HepG2 (cell line): ENCODE measurements at regions not wholly inside any gene's neighbourhood (a gene's known extent, or its start where the extent isn't known, plus 50 kb on each side); places are given as distances from the start of the nearest gene placed in this dataset.
"Not testable (repeated sequence)": the region's sequence is repeated elsewhere in the genome, so short reads cannot be mapped to it uniquely, and the experiment has no call there.

Experiments
- ATAC-seq: fragments of 200-7000 bp; cut with Tn5 transposase; 3 replicates; pipeline ENCODE4 v1.9.1; 2020; ENCODE audit warnings: mild to moderate bottlenecking, moderate library complexity
- BruUV-seq: library from RNA; stranded (reverse); fragments of 400-500 nt; replicated peaks from 2 replicates; lab custom pipeline; 2021; lab: Mats Ljungman, UMichigan
- CTCF ChIA-PET: fragments of 300-600 bp; formaldehyde crosslinking; extraction: SDS; loops from one replicate; lab custom pipeline; 2021; ENCODE audit warnings: low total read pairs, inconsistent platforms, low intra/inter-chr PET ratio; lab: Yijun Ruan, JAX
- POLR2A ChIA-PET: fragments of 350-600 bp; sonication (Branson Sonifier 250); formaldehyde crosslinking; loops from one replicate; lab custom pipeline; 2020; ENCODE audit warnings: antibody characterized with exemption, inconsistent platforms; lab: Yijun Ruan, JAX
- DNase-seq: peaks from one replicate; pipeline ENCODE4 v3.0.0-alpha.2; 2015; ENCODE audit warnings: low spot score
- FAIRE-seq: peaks from 3 replicates; lab custom pipeline; 2011; peaks lifted over from hg19 to GRCh38; lab: Jason Lieb, UNC
- H2AFZ ChIP-seq: one replicate; pipeline ENCODE4 v1.6.1; 2011; ENCODE audit warnings: low read length, inconsistent platforms
- H3K27ac ChIP-seq: fragments of 300-600 bp; 3 replicates; pipeline ENCODE4 v1.8.0; 2011; ENCODE audit warnings: mixed run types, mild to moderate bottlenecking, mixed read lengths, low read length, inconsistent platforms; ENCODE audit not compliant: insufficient read depth; ENCODE audit errors: extremely low read length
- H3K27me3 ChIP-seq, 2 experiments: fragments of 200-600 bp in 1 of 2; 2 replicates in 1 of 2; 3 replicates in 1 of 2; pipeline versions ENCODE4 v1.6.0 to v1.8.0; 2011; ENCODE audit warnings: low read length in 2 of 2, mild to moderate bottlenecking in 2 of 2, moderate library complexity in 2 of 2, inconsistent platforms in 1 of 2; ENCODE audit not compliant: insufficient read depth in 2 of 2, control insufficient read depth in 1 of 2
- H3K36me3 ChIP-seq, 2 experiments: fragments of 200-600 bp in 1 of 2; replicated peaks in 1 of 2; 2 replicates in 1 of 2; 3 replicates in 1 of 2; pipeline versions ENCODE4 v1.5.1 to v1.8.0; 2011; ENCODE audit warnings: low read length in 2 of 2, inconsistent platforms in 1 of 2; ENCODE audit not compliant: insufficient read depth in 2 of 2, control insufficient read depth in 1 of 2
- H3K4me1 ChIP-seq: 2 replicates; pipeline ENCODE4 v1.5.1; 2012; ENCODE audit warnings: low read length, inconsistent platforms; ENCODE audit not compliant: insufficient read depth
- H3K4me2 ChIP-seq: 2 replicates; pipeline ENCODE4 v1.6.0; 2011; ENCODE audit warnings: low read depth, low read length, inconsistent platforms
- H3K4me3 ChIP-seq, 3 experiments: fragments of 200-600 bp in 1 of 3; sonication (generic), shearing (Covaris generic) in 1 of 3; replicated peaks in 1 of 3; 2 replicates each; pipeline ENCODE4 v1.5.1; 2011 to 2016; ENCODE audit warnings: low read length in 3 of 3, inconsistent platforms in 2 of 3, low read depth in 2 of 3, mild to moderate bottlenecking in 2 of 3, control low read depth in 1 of 3, mixed read lengths in 1 of 3; ENCODE audit not compliant: insufficient read depth in 1 of 3
- H3K79me2 ChIP-seq: one replicate; pipeline ENCODE4 v1.6.1; 2011; ENCODE audit warnings: low read length, inconsistent platforms; ENCODE audit not compliant: insufficient read depth
- H3K9ac ChIP-seq: 2 replicates; pipeline ENCODE4 v1.6.0; 2011; ENCODE audit warnings: mild to moderate bottlenecking, low read depth, low read length, inconsistent platforms; ENCODE audit not compliant: insufficient read depth
- H3K9me3 ChIP-seq: 2 replicates; pipeline ENCODE4 v1.5.1; 2012; ENCODE audit warnings: mild to moderate bottlenecking, low read length
- H4K20me1 ChIP-seq: 2 replicates; pipeline ENCODE4 v1.6.0; 2011; ENCODE audit warnings: inconsistent platforms, mild to moderate bottlenecking, low read length, moderate library complexity; ENCODE audit not compliant: insufficient read depth
- ARNTL ChIP-seq: sonication (generic); formaldehyde crosslinking; IDR thresholded peaks from 2 replicates; pipeline ENCODE4 v1.4.0; 2020; ENCODE audit warnings: mild to moderate bottlenecking, missing genetic modification reagents
- RNF2 ChIP-seq: fragments of 450-650 bp; conservative IDR thresholded peaks from 2 replicates; pipeline ENCODE4 v1.6.1; 2016; ENCODE audit warnings: low read depth
- ZNF326 ChIP-seq: sonication (generic); formaldehyde crosslinking; IDR thresholded peaks from 2 replicates; pipeline ENCODE4 v1.4.0; 2020; ENCODE audit warnings: missing genetic modification reagents, borderline replicate concordance
- WGBS: methylation state at CpG from one replicate; pipeline ENCODE4 v1.1.6; 2017; ENCODE audit warnings: low lambda C conversion rate; 5-methylcytosine and 5-hydroxymethylcytosine counted together
- in situ Hi-C: cut with HindIII; loops from 2 replicates; pipeline ENCODE4 v1.10.0; 2017; ENCODE audit warnings: low pct_unique_long_range_greater_than_20kb; ENCODE audit not compliant: extremely low pct_ligation_motif_present
- intact Hi-C: fragments of 100-400 bp; cut with micrococcal nuclease; formaldehyde crosslinking; loops from one replicate; pipeline ENCODE4 v1.10.0; 2022; ENCODE audit not compliant: unreplicated experiment
- TF ChIP-seq, protein P1 (sequence below): sonication (generic); formaldehyde crosslinking; IDR thresholded peaks from 2 replicates; pipeline ENCODE4 v1.4.0; 2020; ENCODE audit warnings: missing genetic modification reagents

DNA sequence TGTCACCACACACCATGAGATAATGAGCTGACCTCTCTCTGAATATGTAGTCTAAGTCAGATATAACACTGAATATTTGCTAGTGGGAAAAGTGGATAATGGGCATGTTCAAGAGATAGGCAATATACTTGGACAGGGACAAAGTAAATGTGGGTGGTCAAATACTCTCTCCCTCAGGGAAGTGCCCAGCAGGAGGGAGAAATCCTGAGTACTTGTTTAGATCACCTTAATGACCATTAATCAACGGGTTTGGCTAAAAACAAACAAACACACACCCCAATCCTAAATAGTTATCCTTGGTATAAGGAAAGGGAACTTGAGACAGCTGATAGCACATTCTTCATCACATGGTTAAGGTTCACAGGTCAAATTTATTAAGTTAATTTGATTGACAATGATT, 933.5 kb downstream of the C4orf33 start:
- Histone ChIP-seq H3K9ac (no peak overlapping the region), H3K27me3 (no peaks in the 10 kb centered on the region), H4K20me1 (no peaks in the 10 kb centered on the region), H3K4me3 (no peak overlapping the region), H3K79me2 (no peaks in the 10 kb centered on the region), H3K9me3 (no peaks in the 10 kb centered on the region), H3K36me3 (no peaks in the 10 kb centered on the region), H2AFZ (no peak overlapping the region), H3K4me1 (no peaks in the 10 kb centered on the region), H3K4me2 (no peak overlapping the region), H3K27ac (no peak overlapping the region)
- WGBS = 0% methylated on average over 1 of the region's 1 CpG
- no peak for DNase-seq
- CTCF ChIA-PET = no interaction called here
- TF ChIP-seq ZNF326 = no peak
- no peak for ATAC-seq
- in situ Hi-C loops = no loop called here
- intact Hi-C loops = no loop called here
- no TSS peak for BruUV-seq
- FAIRE-seq = no peak
- POLR2A ChIA-PET = no interaction called here

DNA sequence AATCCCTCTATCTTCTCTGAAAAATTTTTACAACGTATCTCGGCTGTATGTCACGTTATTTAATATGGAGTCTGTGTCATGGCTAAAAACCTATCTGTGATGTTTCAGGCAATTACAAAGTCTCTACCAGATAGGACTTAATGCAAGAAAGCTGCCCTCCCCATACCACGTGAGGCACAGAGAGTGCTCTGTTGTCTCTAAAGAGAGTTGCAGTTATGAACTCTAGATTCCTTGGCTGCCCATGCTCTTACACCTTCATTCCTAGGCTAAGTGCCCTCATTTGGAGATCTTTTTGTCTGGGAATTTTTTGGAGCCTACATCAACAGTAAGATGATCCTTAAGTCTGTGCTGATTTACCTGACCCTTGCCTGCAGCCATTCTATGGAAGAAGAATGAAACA, 935.9 kb downstream of the C4orf33 start:
- no peak overlapping the region for H3K27ac ChIP-seq
- CTCF ChIA-PET = no interaction called here
- ATAC-seq (no peak), FAIRE-seq (no peak), DNase-seq (no peak)
- POLR2A ChIA-PET = no interaction called here
- H3K79me2 ChIP-seq = no peaks in the 10 kb centered on the region
- BruUV-seq = no TSS peak
- no peaks in the 10 kb centered on the region for H3K36me3 ChIP-seq
- H3K4me3 ChIP-seq = no peak overlapping the region
- H3K4me2 ChIP-seq = no peak overlapping the region
- H3K9ac ChIP-seq = no peak overlapping the region
- 41% methylated on average over 4 of the region's 4 CpGs for WGBS
- TF ChIP-seq ARNTL (CRISPR knock-in tag) (no peak), RNF2 (no peak)
- TF ChIP-seq, protein P1, sequence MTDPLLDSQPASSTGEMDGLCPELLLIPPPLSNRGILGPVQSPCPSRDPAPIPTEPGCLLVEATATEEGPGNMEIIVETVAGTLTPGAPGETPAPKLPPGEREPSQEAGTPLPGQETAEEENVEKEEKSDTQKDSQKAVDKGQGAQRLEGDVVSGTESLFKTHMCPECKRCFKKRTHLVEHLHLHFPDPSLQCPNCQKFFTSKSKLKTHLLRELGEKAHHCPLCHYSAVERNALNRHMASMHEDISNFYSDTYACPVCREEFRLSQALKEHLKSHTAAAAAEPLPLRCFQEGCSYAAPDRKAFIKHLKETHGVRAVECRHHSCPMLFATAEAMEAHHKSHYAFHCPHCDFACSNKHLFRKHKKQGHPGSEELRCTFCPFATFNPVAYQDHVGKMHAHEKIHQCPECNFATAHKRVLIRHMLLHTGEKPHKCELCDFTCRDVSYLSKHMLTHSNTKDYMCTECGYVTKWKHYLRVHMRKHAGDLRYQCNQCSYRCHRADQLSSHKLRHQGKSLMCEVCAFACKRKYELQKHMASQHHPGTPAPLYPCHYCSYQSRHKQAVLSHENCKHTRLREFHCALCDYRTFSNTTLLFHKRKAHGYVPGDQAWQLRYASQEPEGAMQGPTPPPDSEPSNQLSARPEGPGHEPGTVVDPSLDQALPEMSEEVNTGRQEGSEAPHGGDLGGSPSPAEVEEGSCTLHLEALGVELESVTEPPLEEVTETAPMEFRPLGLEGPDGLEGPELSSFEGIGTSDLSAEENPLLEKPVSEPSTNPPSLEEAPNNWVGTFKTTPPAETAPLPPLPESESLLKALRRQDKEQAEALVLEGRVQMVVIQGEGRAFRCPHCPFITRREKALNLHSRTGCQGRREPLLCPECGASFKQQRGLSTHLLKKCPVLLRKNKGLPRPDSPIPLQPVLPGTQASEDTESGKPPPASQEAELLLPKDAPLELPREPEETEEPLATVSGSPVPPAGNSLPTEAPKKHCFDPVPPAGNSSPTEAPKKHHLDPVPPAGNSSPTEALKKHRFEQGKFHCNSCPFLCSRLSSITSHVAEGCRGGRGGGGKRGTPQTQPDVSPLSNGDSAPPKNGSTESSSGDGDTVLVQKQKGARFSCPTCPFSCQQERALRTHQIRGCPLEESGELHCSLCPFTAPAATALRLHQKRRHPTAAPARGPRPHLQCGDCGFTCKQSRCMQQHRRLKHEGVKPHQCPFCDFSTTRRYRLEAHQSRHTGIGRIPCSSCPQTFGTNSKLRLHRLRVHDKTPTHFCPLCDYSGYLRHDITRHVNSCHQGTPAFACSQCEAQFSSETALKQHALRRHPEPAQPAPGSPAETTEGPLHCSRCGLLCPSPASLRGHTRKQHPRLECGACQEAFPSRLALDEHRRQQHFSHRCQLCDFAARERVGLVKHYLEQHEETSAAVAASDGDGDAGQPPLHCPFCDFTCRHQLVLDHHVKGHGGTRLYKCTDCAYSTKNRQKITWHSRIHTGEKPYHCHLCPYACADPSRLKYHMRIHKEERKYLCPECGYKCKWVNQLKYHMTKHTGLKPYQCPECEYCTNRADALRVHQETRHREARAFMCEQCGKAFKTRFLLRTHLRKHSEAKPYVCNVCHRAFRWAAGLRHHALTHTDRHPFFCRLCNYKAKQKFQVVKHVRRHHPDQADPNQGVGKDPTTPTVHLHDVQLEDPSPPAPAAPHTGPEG (CRISPR knock-in tag) = no peak
- TF ChIP-seq, all 625 proteins: peak for 0
- Histone ChIP-seq H3K27me3 (no peaks in the 10 kb centered on the region), H3K9me3 (no peaks in the 10 kb centered on the region), H3K4me1 (no peaks in the 10 kb centered on the region), H2AFZ (no peak overlapping the region), H4K20me1 (no peaks in the 10 kb centered on the region)
- in situ Hi-C loops = no loop called here
- intact Hi-C loops = no loop called here

DNA sequence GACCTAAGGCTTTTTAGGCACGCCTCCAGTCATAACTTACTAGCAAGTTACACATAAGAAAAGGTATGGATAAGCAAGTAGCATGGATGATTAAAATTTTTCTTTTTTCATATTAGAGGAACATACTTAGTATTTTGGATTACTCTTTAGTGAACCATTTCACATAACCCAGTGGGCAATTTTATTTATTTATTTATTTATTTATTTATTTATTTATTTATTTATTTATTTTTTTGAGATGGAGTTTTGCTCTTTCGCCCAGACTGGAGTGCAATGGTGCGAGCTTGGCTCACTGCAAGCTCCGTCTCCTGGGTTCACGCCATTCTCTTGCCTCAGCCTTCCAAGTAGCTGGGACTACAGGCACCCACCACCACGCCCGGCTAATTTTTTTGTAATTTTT, 937.7 kb downstream of the C4orf33 start:
- H2AFZ ChIP-seq, H3K27ac ChIP-seq, H3K79me2 ChIP-seq, CTCF ChIA-PET, H3K27me3 ChIP-seq, BruUV-seq, H3K9me3 ChIP-seq, H3K4me3 ChIP-seq, H4K20me1 ChIP-seq, FAIRE-seq, H3K4me1 ChIP-seq, H3K4me2 ChIP-seq, DNase-seq, H3K36me3 ChIP-seq, in situ Hi-C loops, H3K9ac ChIP-seq, POLR2A ChIA-PET, ATAC-seq, intact Hi-C loops: not testable (repeated sequence)
- 73% methylated on average over 7 of the region's 7 CpGs for WGBS
